GM12878 (cell line): ENCODE measurements at regions not wholly inside any gene's neighbourhood (a gene's known extent, or its start where the extent isn't known, plus 50 kb on each side); places are given as distances from the start of the nearest gene placed in this dataset.
"Not testable (repeated sequence)": the region's sequence is repeated elsewhere in the genome, so short reads cannot be mapped to it uniquely, and the experiment has no call there.

Experiments
- ATAC-seq: fragments of 200-7000 bp; cut with Tn5 transposase; 3 replicates; pipeline ENCODE4 v1.9.1; 2020; ENCODE audit warnings: mild to moderate bottlenecking, moderate library complexity
- BruUV-seq: library from RNA; stranded (reverse); fragments of 400-500 nt; replicated peaks from 2 replicates; lab custom pipeline; 2021; lab: Mats Ljungman, UMichigan
- CTCF ChIA-PET: fragments of 300-600 bp; sonication (Branson Sonifier 250); formaldehyde crosslinking; extraction: SDS; loops from one replicate; lab custom pipeline; 2021; ENCODE audit warnings: inconsistent platforms; lab: Yijun Ruan, JAX
- POLR2A ChIA-PET: fragments of 350-600 bp; formaldehyde crosslinking; extraction: SDS; loops from one replicate; lab custom pipeline; 2021; ENCODE audit warnings: inconsistent platforms; lab: Charles Lee
- RAD21 ChIA-PET: fragments of 300-600 bp; sonication (Branson Sonifier 250); formaldehyde crosslinking; loops from one replicate; lab custom pipeline; 2023; ENCODE audit warnings: antibody characterized with exemption; ENCODE audit not compliant: unreplicated experiment; lab: Charles Lee
- SMC1A ChIA-PET: fragments of 300-600 bp; sonication (Branson Sonifier 250); formaldehyde crosslinking; loops from one replicate; lab custom pipeline; 2023; ENCODE audit not compliant: unreplicated experiment, uncharacterized antibody; lab: Charles Lee
- DNase-seq: peaks from one replicate; pipeline ENCODE4 v3.0.0-alpha.2; 2011; ENCODE audit warnings: low read depth, low spot score
- FAIRE-seq: peaks from 3 replicates; lab custom pipeline; 2011; peaks lifted over from hg19 to GRCh38; lab: Jason Lieb, UNC
- H2AFZ ChIP-seq: 2 replicates; pipeline ENCODE4 v1.6.0; 2011; ENCODE audit warnings: low read depth, low read length, control low read depth; ENCODE audit not compliant: control insufficient read depth
- H3K27ac ChIP-seq: 2 replicates; pipeline ENCODE4 v1.5.1; 2011; ENCODE audit warnings: control low read depth; ENCODE audit not compliant: control insufficient read depth, insufficient read depth
- H3K27me3 ChIP-seq, 2 experiments: replicated peaks in 1 of 2; 2 replicates each; pipeline versions ENCODE4 v1.6.0 to v1.6.1; 2011; ENCODE audit warnings: low read length in 1 of 2; ENCODE audit not compliant: control insufficient read depth in 2 of 2, insufficient read depth in 2 of 2
- H3K36me3 ChIP-seq, 2 experiments: 2 replicates each; pipeline ENCODE4 v1.5.1; 2011; ENCODE audit warnings: low read length in 1 of 2; ENCODE audit not compliant: control insufficient read depth in 2 of 2, insufficient read depth in 2 of 2
- H3K4me1 ChIP-seq: 2 replicates; pipeline ENCODE4 v1.6.1; 2011; ENCODE audit warnings: mild to moderate bottlenecking, low read length, moderate library complexity, mixed read lengths; ENCODE audit not compliant: control insufficient read depth, insufficient read depth
- H3K4me2 ChIP-seq: 2 replicates; pipeline ENCODE4 v1.6.0; 2011; ENCODE audit warnings: control low read depth; ENCODE audit not compliant: control insufficient read depth, insufficient read depth
- H3K4me3 ChIP-seq: fragments of 200-600 bp; sonication (generic); 2 replicates; pipeline ENCODE4 v1.5.1; 2016
- H3K79me2 ChIP-seq: 2 replicates; pipeline ENCODE4 v1.6.0; 2011; ENCODE audit warnings: low read length; ENCODE audit not compliant: control insufficient read depth, insufficient read depth
- H3K9ac ChIP-seq: 2 replicates; pipeline ENCODE4 v1.8.0; 2011; ENCODE audit warnings: low read length, control low read depth, mixed read lengths; ENCODE audit not compliant: control insufficient read depth, insufficient read depth
- H3K9me3 ChIP-seq: replicated peaks from 3 replicates; pipeline ENCODE4 v1.5.1; 2011; ENCODE audit warnings: mild to moderate bottlenecking, low read length; ENCODE audit not compliant: control insufficient read depth, insufficient read depth
- H4K20me1 ChIP-seq: 2 replicates; pipeline ENCODE4 v1.6.0; 2011; ENCODE audit not compliant: control insufficient read depth, insufficient read depth
- FOXK2 ChIP-seq: fragments of 450-650 bp; IDR thresholded peaks from 2 replicates; pipeline ENCODE4 v1.6.1; 2017; ENCODE audit warnings: mild to moderate bottlenecking, moderate library complexity
- HDGF ChIP-seq: fragments of 450-650 bp; IDR thresholded peaks from 2 replicates; pipeline ENCODE4 v1.6.1; 2016; ENCODE audit warnings: antibody characterized with exemption
- PKNOX1 ChIP-seq: fragments of 450-650 bp; IDR thresholded peaks from 2 replicates; pipeline ENCODE4 v1.6.1; 2016; ENCODE audit warnings: mild to moderate bottlenecking
- SMAD1 ChIP-seq: fragments of 450-650 bp; IDR thresholded peaks from 2 replicates; pipeline ENCODE4 v1.6.1; 2018; ENCODE audit warnings: mild to moderate bottlenecking, low read depth; ENCODE audit not compliant: partially characterized antibody
- ZBTB33 ChIP-seq: fragments of 450-650 bp; IDR thresholded peaks from 2 replicates; pipeline ENCODE4 v1.6.1; 2017; ENCODE audit warnings: mild to moderate bottlenecking
- WGBS: methylation state at CpG from one replicate; pipeline ENCODE4 v1.1.6; 2016; ENCODE audit warnings: low lambda C conversion rate; ENCODE audit not compliant: insufficient replicate concordance, insufficient coverage; ENCODE audit errors: missing lambda C conversion rate; 5-methylcytosine and 5-hydroxymethylcytosine counted together
- in situ Hi-C: fragments of 300-500 bp; cut with MboI; formaldehyde crosslinking; loops from 9 replicates; pipeline ENCODE4 v1.14.3; 2018; ENCODE audit warnings: mixed read lengths
- intact Hi-C: fragments of 100-400 bp; cut with micrococcal nuclease; formaldehyde crosslinking; loops from one replicate; pipeline ENCODE4 v1.14.2; 2022; ENCODE audit not compliant: unreplicated experiment

- ChIA-PET POLR2A (no interaction called here), RAD21 (no interaction called here), SMC1A (no interaction called here), CTCF (no interaction called here)
- no peaks in the 10 kb centered on the region for H4K20me1 ChIP-seq
- FAIRE-seq (no peak), ATAC-seq (no peak), DNase-seq (no peak)
- H3K9ac ChIP-seq = no peak overlapping the region
- no peak overlapping the region for H3K4me3 ChIP-seq
- in situ Hi-C loops (no loop called here), intact Hi-C loops (no loop called here)
- H3K4me1 ChIP-seq = no peaks in the 10 kb centered on the region
- no peaks in the 10 kb centered on the region for H3K79me2 ChIP-seq
- BruUV-seq = no TSS peak
- TF ChIP-seq SMAD1 (no peak), ZBTB33 (no peak), PKNOX1 (no peak), FOXK2 (no peak), HDGF (no peak)
- no peak overlapping the region for H2AFZ ChIP-seq
- H3K36me3 ChIP-seq = no peaks in the 10 kb centered on the region
- H3K9me3 ChIP-seq = no peaks in the 10 kb centered on the region
- no peak overlapping the region for H3K4me2 ChIP-seq
- no peaks in the 10 kb centered on the region for H3K27me3 ChIP-seq
- H3K27ac ChIP-seq = no peak overlapping the region
- WGBS = 27% methylated on average over 5 of the region's 5 CpGs
Measured at GRCh38 chrX:93242897-93243296, 430.5 kb downstream of the NAP1L3 start.

- H4K20me1 ChIP-seq, intact Hi-C loops, H3K4me3 ChIP-seq, ATAC-seq, H3K4me1 ChIP-seq, H3K79me2 ChIP-seq, DNase-seq, H3K9me3 ChIP-seq, H3K9ac ChIP-seq, BruUV-seq, H3K4me2 ChIP-seq, H3K27me3 ChIP-seq, H2AFZ ChIP-seq, FAIRE-seq, H3K27ac ChIP-seq, H3K36me3 ChIP-seq, in situ Hi-C loops, POLR2A ChIA-PET, RAD21 ChIA-PET, CTCF ChIA-PET: not testable (repeated sequence)
- WGBS = 64% methylated on average over 31 of the region's 32 CpGs
- SMC1A ChIA-PET = interaction anchor here (0.7 to 0.9 kb wide), 2 partner anchors 9 to 11 kb away, joined by 3 read pairs; no protein-coding TSS in a partner anchor
Measured at GRCh38 chrX:93235494-93236256, 437.7 kb downstream of the NAP1L3 start.
